Omental fat pad (tissue), 3 donors: ENCODE measurements at regions not wholly inside any gene's neighbourhood (a gene's known extent, or its start where the extent isn't known, plus 50 kb on each side); places are given as distances from the start of the nearest gene placed in this dataset.

Experiments used
- ATAC-seq: fragments of 150-250 bp; one replicate; pipeline ENCODE4 v1.9.1; 2016; ENCODE audit warnings: mild to moderate bottlenecking, moderate library complexity; ENCODE audit not compliant: low FRiP score
- DNase-seq: peaks from one replicate; pipeline ENCODE4 v3.0.0-alpha.2; 2019; ENCODE audit warnings: low spot score
- CTCF ChIP-seq, 3 donors: fragments of 450-650 bp; IDR thresholded peaks; one replicate each; pipeline ENCODE4 v1.5.1; 2016 to 2017; ENCODE audit warnings: antibody characterized with exemption in 3 of 3, mild to moderate bottlenecking in 3 of 3, moderate library complexity in 2 of 3

GRCh38 chr3:16048435-16049318, 125.8 kb upstream of the GALNT15 start:
- TF ChIP-seq CTCF (IDR thresholded peaks at IDR 0.05): peak in 2 of 3 donors; percentile 36 to 70
- DNase-seq: no peak
- peak; percentile 79 for ATAC-seq

DNA sequence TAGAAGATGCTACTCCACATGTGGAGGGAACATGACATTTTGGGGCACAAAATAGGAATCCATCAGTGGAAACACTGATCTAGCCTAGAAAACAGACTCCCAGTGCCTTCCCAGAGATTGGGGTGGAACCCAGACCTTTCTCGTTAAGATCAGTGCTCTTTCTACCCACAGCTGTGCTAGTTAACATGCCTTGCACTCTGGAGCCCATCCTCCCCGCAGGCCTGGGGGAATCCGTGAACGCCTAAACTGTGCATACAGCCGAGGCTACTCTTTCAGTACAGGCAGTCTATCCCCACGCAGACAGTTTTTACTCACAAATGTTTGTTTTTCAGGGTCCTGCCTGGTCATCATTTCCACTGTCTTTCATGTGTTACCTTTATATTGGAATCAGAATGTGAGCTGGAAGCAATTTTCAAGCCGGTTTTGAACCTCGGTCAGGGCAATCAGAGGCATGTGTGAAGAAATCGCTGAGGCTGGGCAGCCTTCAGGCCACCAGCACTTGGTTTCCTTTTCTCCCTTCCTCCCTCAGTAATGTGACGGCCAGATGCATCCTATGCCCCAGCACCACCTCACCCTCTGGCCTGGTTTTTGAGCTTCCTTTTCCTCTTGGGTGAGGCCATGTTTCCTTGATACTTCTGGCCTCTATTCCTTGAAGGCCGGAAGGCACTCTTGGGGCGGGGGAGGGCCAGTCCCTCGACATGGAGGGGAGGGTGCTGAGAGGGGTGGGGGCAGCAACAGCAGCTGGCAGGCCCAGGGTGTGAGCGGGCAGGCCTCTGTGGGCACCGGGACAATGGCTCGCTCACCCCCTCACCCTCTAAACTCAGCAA, 123.6 kb upstream of the GALNT15 start:
- ATAC-seq (peak; percentile 22), DNase-seq (no peak)
- TF ChIP-seq CTCF (IDR thresholded peaks at IDR 0.05): no peak

- ATAC-seq: no peak
- DNase-seq: no peak
- no peak for TF ChIP-seq CTCF (IDR thresholded peaks at IDR 0.05)
Measured at GRCh38 chr3:16051691-16052090, 122.8 kb upstream of the GALNT15 start.

DNA sequence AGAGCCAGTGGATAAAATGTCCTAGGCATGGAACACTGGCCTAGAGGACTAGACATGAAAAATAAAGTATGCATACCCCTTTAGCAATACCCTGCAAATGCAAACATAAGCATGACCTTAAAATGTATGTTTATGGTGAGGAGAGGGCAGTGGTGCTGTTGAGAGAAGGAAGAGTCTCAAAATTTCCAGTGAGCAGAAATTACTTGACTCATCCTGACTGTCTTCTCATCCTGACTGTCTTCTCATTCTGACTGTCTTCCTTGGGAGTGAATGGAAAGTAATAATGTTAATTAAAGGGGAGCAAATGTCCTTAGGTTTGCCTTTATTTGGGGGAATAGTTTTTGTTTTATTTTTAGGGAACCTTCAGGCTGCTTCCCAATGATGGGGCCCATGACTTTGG, 121.5 kb upstream of the GALNT15 start:
- ATAC-seq: no peak
- no peak for DNase-seq
- TF ChIP-seq CTCF (IDR thresholded peaks at IDR 0.05): no peak

DNA sequence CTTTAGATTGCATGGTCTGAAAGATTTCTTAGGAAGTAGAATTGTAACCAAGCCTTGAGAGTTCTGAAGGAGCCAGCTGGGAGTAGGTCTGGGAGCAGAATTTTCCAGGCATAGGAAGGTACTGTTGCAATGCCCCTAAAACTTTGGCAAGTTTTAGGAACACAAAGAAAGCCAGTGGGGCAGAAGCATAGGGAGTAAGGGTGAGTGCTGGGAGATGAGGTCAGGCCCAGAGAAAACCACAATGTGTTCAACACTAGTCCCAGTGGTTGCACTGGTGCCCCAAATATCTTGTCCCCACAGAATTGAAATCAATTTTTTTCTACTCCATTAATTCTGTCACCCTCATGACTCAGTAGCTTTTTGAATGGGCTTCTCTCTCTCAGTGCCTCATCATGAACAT, 120.7 kb upstream of the GALNT15 start:
- no peak for TF ChIP-seq CTCF (IDR thresholded peaks at IDR 0.05)
- peak; percentile 35 for ATAC-seq
- no peak for DNase-seq

DNA sequence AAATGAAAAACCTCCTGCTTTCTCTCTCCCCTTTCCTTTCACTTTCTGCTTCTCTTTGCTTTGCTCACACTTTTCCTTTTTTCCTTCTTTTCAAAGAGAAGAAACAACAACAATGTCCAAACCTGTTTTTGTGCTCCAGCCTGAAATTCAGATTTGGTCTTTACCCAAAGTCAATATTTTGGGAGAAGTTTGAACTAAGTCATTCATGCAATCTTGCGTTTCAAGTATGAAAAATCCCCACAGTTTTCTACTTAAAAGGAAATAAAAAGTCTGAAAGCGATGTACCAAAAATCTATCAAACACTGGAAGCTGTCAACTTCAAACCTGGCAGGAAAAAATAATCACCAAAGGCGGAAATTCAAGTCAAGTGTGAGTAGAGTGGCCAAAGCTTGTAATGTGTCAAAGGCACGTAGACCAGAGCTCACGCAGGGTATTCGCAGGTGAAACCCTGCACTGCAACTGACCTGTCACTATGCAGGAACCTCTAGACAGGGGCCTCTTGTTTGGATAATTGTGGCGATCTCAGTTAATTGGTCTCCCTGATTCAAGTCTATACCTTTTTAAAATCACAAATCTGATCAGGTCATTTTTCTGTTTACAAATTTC, 118.8 kb upstream of the GALNT15 start:
- DNase-seq (no peak), ATAC-seq (no peak)
- no peak for TF ChIP-seq CTCF (IDR thresholded peaks at IDR 0.05)
